SK-N-SH (cell line): ENCODE measurements at regions not wholly inside any gene's neighbourhood (a gene's known extent, or its start where the extent isn't known, plus 50 kb on each side); places are given as distances from the start of the nearest gene placed in this dataset.

Experiments
- CTCF ChIA-PET: fragments of 300-600, 350-600 bp; formaldehyde crosslinking; extraction: SDS; loops from one replicate; lab custom pipeline; 2021; lab: Yijun Ruan, JAX
- POLR2A ChIA-PET: fragments of 350-600 bp; sonication (Branson Sonifier 250); formaldehyde crosslinking; extraction: SDS; loops from one replicate; lab custom pipeline; 2020; ENCODE audit warnings: antibody characterized with exemption, inconsistent platforms; lab: Yijun Ruan, JAX
- DNase-seq: peaks from one replicate; pipeline ENCODE4 v3.0.0; 2012
- H2AFZ ChIP-seq: fragments of 200-600 bp; sonication (generic); 2 replicates; pipeline ENCODE4 v1.8.1; 2016; ENCODE audit warnings: antibody characterized with exemption, mild to moderate bottlenecking, low read depth
- H3F3A ChIP-seq: fragments of 200-600 bp; sonication (generic); replicated peaks from 2 replicates; pipeline ENCODE3; 2016; ENCODE audit warnings: antibody characterized with exemption, mild to moderate bottlenecking; ENCODE audit not compliant: insufficient read depth
- H3K27ac ChIP-seq, 2 experiments: fragments of 200-500 bp in 1 of 2; fragments of 200-600 bp in 1 of 2; sonication (Bioruptor generic) in 1 of 2; sonication (generic), shearing (Covaris generic) in 1 of 2; 2 replicates each; pipeline versions ENCODE4 v1.5.1 to v1.6.1; 2014 to 2016; ENCODE audit warnings: low read depth in 2 of 2, inconsistent platforms in 1 of 2, low read length in 1 of 2, mild to moderate bottlenecking in 1 of 2, mixed read lengths in 1 of 2
- H3K27me3 ChIP-seq: fragments of 200-600 bp; sonication (generic), shearing (Covaris generic); 2 replicates; pipeline ENCODE4 v1.6.1; 2016; ENCODE audit warnings: mixed run types; ENCODE audit not compliant: insufficient read depth
- H3K36me3 ChIP-seq, 2 experiments: fragments of 200-500 bp in 1 of 2; fragments of 200-600 bp in 1 of 2; sonication (Bioruptor generic) in 1 of 2; sonication (generic) in 1 of 2; replicated peaks in 1 of 2; 2 replicates each; pipeline versions ENCODE3 to v1.5.1; 2014 to 2016; ENCODE audit warnings: low read length in 1 of 2, mild to moderate bottlenecking in 1 of 2; ENCODE audit not compliant: insufficient read depth in 2 of 2, control insufficient read depth in 1 of 2
- H3K4me1 ChIP-seq, 2 experiments: fragments of 200-500 bp in 1 of 2; fragments of 200-600 bp in 1 of 2; sonication (Bioruptor generic) in 1 of 2; sonication (generic), shearing (Covaris generic) in 1 of 2; 2 replicates each; pipeline versions ENCODE4 v1.5.1 to v1.6.1; 2014 to 2016; ENCODE audit warnings: low read depth in 1 of 2, low read length in 1 of 2, mixed run types in 1 of 2; ENCODE audit not compliant: insufficient read depth in 2 of 2, control insufficient read depth in 1 of 2
- H3K4me2 ChIP-seq: fragments of 200-600 bp; sonication (generic), shearing (Covaris generic); 2 replicates; pipeline ENCODE4 v1.6.1; 2017; ENCODE audit warnings: mixed run types
- H3K4me3 ChIP-seq, 2 experiments: fragments of 200-500 bp in 1 of 2; fragments of 200-600 bp in 1 of 2; sonication (Bioruptor generic) in 1 of 2; sonication (generic), shearing (Covaris generic) in 1 of 2; 2 replicates each; pipeline versions ENCODE4 v1.5.1 to v1.8.1; 2014 to 2016; ENCODE audit warnings: low read depth in 2 of 2, inconsistent platforms in 1 of 2, low read length in 1 of 2, mild to moderate bottlenecking in 1 of 2, mixed read lengths in 1 of 2, moderate library complexity in 1 of 2
- H3K79me2 ChIP-seq: fragments of 200-600 bp; sonication (generic); 2 replicates; pipeline ENCODE4 v1.8.1; 2017; ENCODE audit warnings: mild to moderate bottlenecking; ENCODE audit not compliant: insufficient read depth
- H3K9ac ChIP-seq: fragments of 200-600 bp; sonication (generic); 2 replicates; pipeline ENCODE4 v1.6.1; 2017; ENCODE audit warnings: mixed run types
- H3K9me2 ChIP-seq: fragments of 200-600 bp; sonication (generic); 2 replicates; pipeline ENCODE4 v1.6.1; 2017; ENCODE audit warnings: mixed run types
- H3K9me3 ChIP-seq: fragments of 200-600 bp; sonication (generic); 2 replicates; pipeline ENCODE4 v1.6.1; 2017; ENCODE audit warnings: mixed run types, mild to moderate bottlenecking, moderate library complexity
- H4K20me1 ChIP-seq: fragments of 200-600 bp; sonication (generic); 2 replicates; pipeline ENCODE4 v1.6.1; 2017; ENCODE audit warnings: mild to moderate bottlenecking, mixed run types; ENCODE audit not compliant: insufficient read depth
- CHD2 ChIP-seq: fragments of 150-350 bp; IDR thresholded peaks from 2 replicates; pipeline ENCODE4 v1.6.1; 2018; ENCODE audit warnings: low read length; ENCODE audit not compliant: partially characterized antibody
- EP300 ChIP-seq, 2 experiments: IDR thresholded peaks; 2 replicates each; pipeline versions ENCODE4 v1.4.0 to v1.6.1; 2012; ENCODE audit warnings: borderline replicate concordance in 1 of 2, low read depth in 1 of 2, low read length in 1 of 2
- FOSL2 ChIP-seq: IDR thresholded peaks from 2 replicates; pipeline ENCODE4 v1.4.0; 2012; ENCODE audit warnings: low read depth, mild to moderate bottlenecking, moderate library complexity, borderline replicate concordance
- GABPA ChIP-seq: IDR thresholded peaks from 2 replicates; pipeline ENCODE4 v1.4.0; 2012; ENCODE audit warnings: low read depth, mild to moderate bottlenecking
- GATA2 ChIP-seq: sonication (generic); formaldehyde crosslinking; IDR thresholded peaks from 2 replicates; pipeline ENCODE4 v1.5.0; 2020; ENCODE audit warnings: mild to moderate bottlenecking, missing genetic modification reagents
- JUND ChIP-seq: IDR thresholded peaks from 2 replicates; pipeline ENCODE4 v1.4.0; 2012
- MAX ChIP-seq: IDR thresholded peaks from 2 replicates; pipeline ENCODE4 v1.4.0; 2012; ENCODE audit warnings: low read depth
- NFIC ChIP-seq: IDR thresholded peaks from 2 replicates; pipeline ENCODE4 v1.4.0; 2012; ENCODE audit warnings: borderline replicate concordance
- NRF1 ChIP-seq: IDR thresholded peaks from 2 replicates; pipeline ENCODE4 v1.6.1; 2012; ENCODE audit warnings: low read depth, mild to moderate bottlenecking, low read length
- PBX3 ChIP-seq: IDR thresholded peaks from 2 replicates; pipeline ENCODE4; 2012
- RCOR1 ChIP-seq: fragments of 150-350 bp; IDR thresholded peaks from 2 replicates; pipeline ENCODE4 v1.6.1; 2017; ENCODE audit warnings: antibody characterized with exemption, low read length
- RFX5 ChIP-seq: IDR thresholded peaks from 2 replicates; pipeline ENCODE4 v1.6.1; 2012; ENCODE audit warnings: mild to moderate bottlenecking, improper control_type of control experiment, low read length
- SIN3A ChIP-seq: IDR thresholded peaks from 2 replicates; pipeline ENCODE4 v1.6.1; 2012; ENCODE audit warnings: low read depth, mild to moderate bottlenecking, low read length, moderate library complexity, borderline replicate concordance
- TAF1 ChIP-seq: IDR thresholded peaks from 2 replicates; pipeline ENCODE4 v1.6.1; 2012; ENCODE audit warnings: low read depth, mild to moderate bottlenecking, low read length, moderate library complexity, borderline replicate concordance
- TCF12 ChIP-seq: IDR thresholded peaks from 2 replicates; pipeline ENCODE4 v1.4.0; 2012
- TEAD4 ChIP-seq: IDR thresholded peaks from 2 replicates; pipeline ENCODE4 v1.4.0; 2012; ENCODE audit warnings: mild to moderate bottlenecking, borderline replicate concordance; ENCODE audit not compliant: insufficient read depth
- WGBS: methylation state at CpG from one replicate; pipeline ENCODE4 v1.1.6; 2017; ENCODE audit warnings: low lambda C conversion rate; 5-methylcytosine and 5-hydroxymethylcytosine counted together
- TF ChIP-seq, protein P1 (sequence below): IDR thresholded peaks from 2 replicates; pipeline ENCODE4 v1.4.0; 2012; ENCODE audit warnings: low read depth, borderline replicate concordance
- TF ChIP-seq, protein P2 (sequence below): fragments of 200-600 bp; sonication (generic); IDR thresholded peaks from 2 replicates; pipeline ENCODE4 v1.6.1; 2017; ENCODE audit warnings: antibody characterized with exemption, mild to moderate bottlenecking, moderate library complexity
- TF ChIP-seq, protein P3 (sequence below): fragments of 150-350 bp; IDR thresholded peaks from 2 replicates; pipeline ENCODE4 v1.6.1; 2016; ENCODE audit warnings: mild to moderate bottlenecking, low read depth, low read length

GRCh38 chr7:142615508-142615907 lies 133.8 kb upstream of the PRSS1 start:
- no peak overlapping the region for H3K9ac ChIP-seq
- H3F3A ChIP-seq: no peaks in the 10 kb centered on the region
- no peaks in the 10 kb centered on the region for H4K20me1 ChIP-seq
- H2AFZ ChIP-seq: no peak overlapping the region
- H3K27ac ChIP-seq: no peak overlapping the region
- no peaks in the 10 kb centered on the region; the same call in 1 of the 2 replicates for H3K27me3 ChIP-seq
- H3K4me3 ChIP-seq: no peak overlapping the region
- H3K79me2 ChIP-seq: no peaks in the 10 kb centered on the region
- 78% methylated on average over 5 of the region's 5 CpGs for WGBS
- no peak for DNase-seq
- H3K4me2 ChIP-seq: no peak overlapping the region
- H3K36me3 ChIP-seq: no peaks in the 10 kb centered on the region
- TF ChIP-seq NRF1 (no peak), RCOR1 (no peak), SIN3A (no peak)
- TF ChIP-seq, protein P1, sequence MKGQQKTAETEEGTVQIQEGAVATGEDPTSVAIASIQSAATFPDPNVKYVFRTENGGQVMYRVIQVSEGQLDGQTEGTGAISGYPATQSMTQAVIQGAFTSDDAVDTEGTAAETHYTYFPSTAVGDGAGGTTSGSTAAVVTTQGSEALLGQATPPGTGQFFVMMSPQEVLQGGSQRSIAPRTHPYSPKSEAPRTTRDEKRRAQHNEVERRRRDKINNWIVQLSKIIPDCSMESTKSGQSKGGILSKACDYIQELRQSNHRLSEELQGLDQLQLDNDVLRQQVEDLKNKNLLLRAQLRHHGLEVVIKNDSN: no peak
- TF ChIP-seq, all 33 proteins: peak for 0
- ChIA-PET CTCF (interaction anchor here (0.9 to 15.3 kb wide), 6 partner anchors 10 to 170 kb away, joined by 3 to 417 read pairs (median 16); no protein-coding TSS in a partner anchor), POLR2A (no interaction called here)
- Histone ChIP-seq H3K4me1 (peaks cover 0 to 15% of the 10 kb centered on the region in 2 experiments; a peak in 2 of 4 replicates), H3K9me2 (no peaks in the 10 kb centered on the region), H3K9me3 (no peaks in the 10 kb centered on the region)

GRCh38 chr7:142614116-142614515 lies 135.2 kb upstream of the PRSS1 start:
- ChIA-PET CTCF (interaction anchor here (0.8 to 15.3 kb wide), 7 partner anchors 10 to 171 kb away, joined by 3 to 417 read pairs (median 25); no protein-coding TSS in a partner anchor), POLR2A (no interaction called here)

More at GRCh38 chr7:142614116-142614515, 135.2 kb upstream of the PRSS1 start:
- H2AFZ ChIP-seq: no peak overlapping the region
- no peaks in the 10 kb centered on the region; the same call in 1 of the 2 replicates for H3K27me3 ChIP-seq
- no peaks in the 10 kb centered on the region for H3K9me3 ChIP-seq
- H3K27ac ChIP-seq: no peak overlapping the region
- no peaks in the 10 kb centered on the region for H3K36me3 ChIP-seq
- H3K79me2 ChIP-seq: no peaks in the 10 kb centered on the region
- no peak for DNase-seq
- H3K9ac ChIP-seq: no peak overlapping the region
- WGBS: 87% methylated on average over 2 of the region's 2 CpGs
- H3F3A ChIP-seq: no peaks in the 10 kb centered on the region
- no peaks in the 10 kb centered on the region for H3K9me2 ChIP-seq
- no peak overlapping the region for H3K4me3 ChIP-seq
- H3K4me2 ChIP-seq: no peak overlapping the region
- H4K20me1 ChIP-seq: no peaks in the 10 kb centered on the region
- TF ChIP-seq FOSL2 (peak; percentile 70; the same call in 1 of the 2 replicates), EP300 (IDR thresholded peaks at IDR 0.05; ENCODE audit: borderline replicate concordance in 1 of 2, low read depth in 1 of 2, low read length in 1 of 2) (no peak), PBX3 (peak; percentile 31; the same call in 1 of the 2 replicates), GABPA (no peak), NFIC (no peak; the same call in 1 of the 2 replicates), RFX5 (no peak), MAX (no peak), CHD2 (no peak), GATA2 (no peak), TAF1 (no peak), SIN3A (no peak), JUND (peak; percentile 61), TEAD4 (0 out of 2 replicates have a peak, but pooled peaks have one; percentile 20), TCF12 (peak; percentile 30; the same call in 1 of the 2 replicates)
- TF ChIP-seq, protein P2, sequence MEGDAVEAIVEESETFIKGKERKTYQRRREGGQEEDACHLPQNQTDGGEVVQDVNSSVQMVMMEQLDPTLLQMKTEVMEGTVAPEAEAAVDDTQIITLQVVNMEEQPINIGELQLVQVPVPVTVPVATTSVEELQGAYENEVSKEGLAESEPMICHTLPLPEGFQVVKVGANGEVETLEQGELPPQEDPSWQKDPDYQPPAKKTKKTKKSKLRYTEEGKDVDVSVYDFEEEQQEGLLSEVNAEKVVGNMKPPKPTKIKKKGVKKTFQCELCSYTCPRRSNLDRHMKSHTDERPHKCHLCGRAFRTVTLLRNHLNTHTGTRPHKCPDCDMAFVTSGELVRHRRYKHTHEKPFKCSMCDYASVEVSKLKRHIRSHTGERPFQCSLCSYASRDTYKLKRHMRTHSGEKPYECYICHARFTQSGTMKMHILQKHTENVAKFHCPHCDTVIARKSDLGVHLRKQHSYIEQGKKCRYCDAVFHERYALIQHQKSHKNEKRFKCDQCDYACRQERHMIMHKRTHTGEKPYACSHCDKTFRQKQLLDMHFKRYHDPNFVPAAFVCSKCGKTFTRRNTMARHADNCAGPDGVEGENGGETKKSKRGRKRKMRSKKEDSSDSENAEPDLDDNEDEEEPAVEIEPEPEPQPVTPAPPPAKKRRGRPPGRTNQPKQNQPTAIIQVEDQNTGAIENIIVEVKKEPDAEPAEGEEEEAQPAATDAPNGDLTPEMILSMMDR: no peak
- TF ChIP-seq, protein P3, sequence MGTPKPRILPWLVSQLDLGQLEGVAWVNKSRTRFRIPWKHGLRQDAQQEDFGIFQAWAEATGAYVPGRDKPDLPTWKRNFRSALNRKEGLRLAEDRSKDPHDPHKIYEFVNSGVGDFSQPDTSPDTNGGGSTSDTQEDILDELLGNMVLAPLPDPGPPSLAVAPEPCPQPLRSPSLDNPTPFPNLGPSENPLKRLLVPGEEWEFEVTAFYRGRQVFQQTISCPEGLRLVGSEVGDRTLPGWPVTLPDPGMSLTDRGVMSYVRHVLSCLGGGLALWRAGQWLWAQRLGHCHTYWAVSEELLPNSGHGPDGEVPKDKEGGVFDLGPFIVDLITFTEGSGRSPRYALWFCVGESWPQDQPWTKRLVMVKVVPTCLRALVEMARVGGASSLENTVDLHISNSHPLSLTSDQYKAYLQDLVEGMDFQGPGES: no peak
- TF ChIP-seq, protein P1: no peak
- peaks cover 0 to 17% of the 10 kb centered on the region in 2 experiments; a peak in 2 of 4 replicates for H3K4me1 ChIP-seq
